Kidney tubule cell (primary cell): ENCODE measurements at regions not wholly inside any gene's neighbourhood (a gene's known extent, or its start where the extent isn't known, plus 50 kb on each side); places are given as distances from the start of the nearest gene placed in this dataset.
"Not testable (repeated sequence)": the region's sequence is repeated elsewhere in the genome, so short reads cannot be mapped to it uniquely, and the experiment has no call there.

Experiments
- DNase-seq: peaks from one replicate; pipeline ENCODE4 v3.0.0-alpha.2; 2018; ENCODE audit warnings: low spot score

GRCh38 chr9:26240020-26240419, 561.8 kb upstream of the TUSC1 start:
- no peak for DNase-seq

DNA sequence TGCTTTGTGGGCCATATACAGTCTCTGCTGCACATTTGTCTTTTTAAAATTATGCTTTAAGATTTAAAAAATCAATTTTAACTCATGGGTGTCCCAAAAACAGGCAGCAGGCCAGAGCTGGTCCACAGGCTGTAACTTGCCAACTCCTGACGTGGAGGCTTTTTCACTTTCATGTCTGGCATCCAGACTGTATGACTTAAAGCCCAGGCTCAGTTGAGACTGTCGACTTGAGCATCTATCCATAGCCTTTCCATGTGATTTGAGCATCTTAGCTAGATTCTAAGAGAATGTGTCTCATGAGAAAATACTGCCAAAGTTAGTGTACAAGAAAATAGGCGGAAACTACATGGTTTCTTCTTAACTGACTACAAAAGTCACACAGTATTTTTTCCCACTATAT, 559.0 kb upstream of the TUSC1 start:
- no peak for DNase-seq

DNA sequence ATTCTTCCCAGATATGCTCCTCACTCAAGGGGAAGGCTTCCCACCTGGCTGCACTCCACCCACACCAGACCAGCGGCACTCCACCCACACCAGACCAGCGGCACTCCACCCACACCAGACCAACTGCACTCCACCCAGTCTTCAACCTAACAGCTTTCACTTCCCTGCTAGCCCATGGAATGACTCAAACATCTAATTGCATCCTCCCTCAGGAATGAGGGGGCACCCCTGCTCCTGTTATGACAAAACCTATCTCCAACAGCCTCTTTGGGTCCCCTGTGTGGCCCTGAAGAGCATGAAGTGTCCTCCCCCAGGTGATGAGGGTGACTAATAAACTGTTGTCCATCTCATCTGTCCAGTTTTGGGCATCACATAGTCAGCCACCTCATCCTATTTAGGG, 556.6 kb upstream of the TUSC1 start:
- DNase-seq, result peak; percentile 41

DNA sequence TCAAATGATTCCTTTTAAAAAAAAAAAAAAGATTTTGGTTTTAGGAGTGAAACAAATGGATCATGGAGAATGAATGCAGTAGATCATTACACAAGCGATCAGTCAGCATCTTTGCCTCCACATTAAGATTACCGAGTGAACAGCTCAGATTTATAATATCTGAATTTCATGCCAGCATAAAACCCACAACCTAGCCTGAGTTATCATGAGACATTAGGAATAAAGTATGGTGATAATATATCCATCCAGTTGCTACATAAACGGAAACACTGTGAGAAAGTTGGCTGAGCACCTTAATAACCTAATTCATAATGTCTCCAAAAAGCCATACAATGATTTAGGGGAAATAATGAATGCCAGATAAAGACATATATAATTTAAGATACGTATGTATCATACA, 553.1 kb upstream of the TUSC1 start:
- no peak for DNase-seq

- DNase-seq, result no peak
Observed at GRCh38 chr9:26229324-26230054, 551.2 kb upstream of the TUSC1 start.

DNA sequence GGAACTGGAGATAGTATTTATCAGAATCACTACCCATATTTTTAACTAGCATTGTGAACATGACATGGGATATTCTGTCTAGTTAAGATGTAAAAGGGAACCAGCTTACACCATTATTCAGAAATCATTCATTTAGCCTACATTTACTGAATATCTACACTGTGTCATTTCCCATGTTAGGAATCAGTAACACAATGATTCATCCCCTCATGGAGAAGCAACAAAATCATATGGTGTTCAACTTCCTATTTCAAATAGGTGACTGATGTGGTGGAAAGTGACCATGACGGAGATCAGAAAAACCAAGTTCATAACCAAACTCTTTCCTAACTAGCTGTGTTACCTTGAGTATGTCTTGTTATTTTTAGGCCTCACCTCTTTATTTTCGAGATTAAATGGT, 550.0 kb upstream of the TUSC1 start:
- DNase-seq, result peak; percentile 58

- DNase-seq, result no peak
Observed at GRCh38 chr9:26221290-26221689, 543.0 kb upstream of the TUSC1 start.

DNA sequence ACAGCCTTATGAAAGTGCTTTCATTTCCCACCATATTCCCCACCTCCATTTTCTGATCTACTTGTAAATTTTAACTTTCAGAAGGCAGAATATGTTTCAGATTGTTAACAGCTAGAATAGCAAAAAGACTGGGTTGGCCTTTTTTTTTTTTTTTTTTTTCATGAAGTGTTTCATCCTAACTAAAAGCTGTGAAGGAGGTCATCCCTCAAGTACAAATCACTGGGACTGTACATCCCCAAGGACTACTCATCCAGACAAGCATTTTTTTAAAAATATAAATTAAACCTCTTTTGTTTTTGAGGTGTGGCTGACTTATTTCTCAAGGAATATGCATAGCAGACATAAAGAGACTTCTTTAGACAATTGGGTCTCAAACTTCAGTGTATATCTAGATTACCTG, 542.1 kb upstream of the TUSC1 start:
- no peak for DNase-seq

DNA sequence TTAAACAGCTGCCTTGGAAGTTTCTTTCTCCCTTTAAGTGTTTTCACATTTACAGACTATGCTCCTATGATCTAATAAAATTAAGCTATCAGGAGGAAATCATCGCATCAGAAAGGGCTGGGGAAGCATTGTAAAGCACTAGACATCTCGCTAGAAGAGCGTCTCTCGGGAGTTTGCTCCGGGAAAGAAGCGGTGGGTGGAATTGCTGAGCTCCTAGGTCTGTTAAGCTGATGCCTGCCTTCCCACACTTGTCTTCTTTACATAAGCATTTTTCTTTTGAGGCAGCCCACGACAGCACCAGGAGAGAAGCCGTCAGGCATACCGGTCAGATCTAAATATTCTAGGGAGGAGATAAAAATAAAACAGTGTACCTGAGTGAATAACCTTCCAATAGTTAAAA, 541.7 kb upstream of the TUSC1 start:
- DNase-seq, result no peak

GRCh38 chr9:26216702-26217101, 538.5 kb upstream of the TUSC1 start:
- no peak for DNase-seq

DNA sequence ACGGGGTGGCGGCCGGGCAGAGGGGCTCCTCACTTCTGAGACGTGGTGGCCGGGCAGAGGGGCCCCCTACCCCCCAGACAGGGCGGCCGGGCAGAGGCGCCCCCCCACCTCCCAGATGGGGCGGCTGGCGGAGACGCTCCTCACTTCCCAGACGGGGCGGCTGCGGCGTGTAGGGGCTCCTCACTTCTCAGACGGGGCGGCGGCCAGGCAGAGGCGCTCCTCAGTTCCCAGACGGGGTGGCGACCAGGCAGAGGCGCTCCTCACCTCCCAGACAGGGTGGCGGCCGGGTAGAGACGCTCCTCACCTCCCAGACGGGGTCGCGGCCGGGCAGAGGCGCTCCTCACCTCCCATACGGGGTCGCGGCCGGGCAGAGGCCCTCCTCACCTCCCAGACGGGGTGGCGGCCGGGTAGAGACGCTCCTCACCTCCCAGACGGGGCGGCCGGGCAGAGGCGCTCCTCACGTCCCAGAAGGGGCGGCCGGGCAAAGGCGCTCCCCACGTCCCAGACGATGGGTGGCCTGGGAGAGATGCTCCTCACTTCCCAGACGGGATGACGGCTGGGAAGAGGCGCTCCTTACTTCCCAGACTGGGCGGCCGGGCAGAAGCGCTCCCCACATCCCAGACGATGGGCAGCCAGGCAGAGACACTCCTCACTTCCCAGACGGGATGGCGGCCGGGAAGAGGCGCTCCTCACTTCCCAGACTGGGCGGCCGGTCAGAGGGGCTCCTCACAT, 536.6 kb upstream of the TUSC1 start:
- not testable (repeated sequence) for DNase-seq

GRCh38 chr9:26210338-26210851, 532.2 kb upstream of the TUSC1 start:
- peak; percentile 13 for DNase-seq

GRCh38 chr9:26205261-26205660, 527.0 kb upstream of the TUSC1 start:
- DNase-seq, result no peak

DNA sequence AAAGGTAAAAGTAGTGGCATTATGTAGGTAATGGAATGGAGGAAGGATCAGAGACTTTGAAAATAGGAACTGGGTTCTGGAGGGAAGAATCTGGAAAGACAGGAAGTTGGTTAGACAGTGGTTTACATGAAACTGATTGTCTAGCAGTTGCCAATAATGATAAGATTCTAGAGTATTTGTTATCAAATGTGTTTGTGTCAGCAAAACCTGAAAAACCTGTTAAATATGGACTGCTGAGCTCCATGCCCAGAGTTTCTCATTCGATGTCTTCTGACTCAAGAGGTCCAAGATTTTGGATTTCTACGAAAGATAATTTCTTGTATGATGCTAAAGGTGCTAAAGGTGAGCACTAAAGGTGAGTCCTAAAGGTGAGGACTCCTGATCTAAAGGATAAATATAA, 515.0 kb upstream of the TUSC1 start:
- no peak for DNase-seq

- DNase-seq, result no peak
Observed at GRCh38 chr9:26191711-26192110, 513.5 kb upstream of the TUSC1 start.

- DNase-seq, result no peak
Observed at GRCh38 chr9:26181836-26182235, 503.6 kb upstream of the TUSC1 start.

- DNase-seq, result no peak
Observed at GRCh38 chr9:26176628-26177027, 498.4 kb upstream of the TUSC1 start.

DNA sequence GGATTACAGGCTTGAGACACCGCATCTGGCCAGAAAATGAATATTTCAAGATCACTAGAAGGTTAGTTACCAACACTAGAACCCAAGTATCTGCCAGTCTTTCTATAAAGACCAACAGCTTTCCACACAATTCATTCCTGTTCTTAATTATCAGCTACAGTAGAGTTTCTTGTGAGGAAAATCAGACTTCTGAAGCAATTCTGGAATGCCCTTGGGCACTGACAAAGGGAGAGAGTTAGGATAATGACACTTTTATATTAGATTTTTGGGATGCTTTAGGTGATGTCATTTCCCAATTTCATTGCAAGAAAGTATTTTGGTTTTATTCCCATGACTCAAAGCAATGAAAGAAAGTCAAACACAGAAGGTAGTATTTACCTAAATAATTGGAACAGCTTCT, 497.0 kb upstream of the TUSC1 start:
- no peak for DNase-seq

GRCh38 chr9:26172301-26172700, 494.1 kb upstream of the TUSC1 start:
- DNase-seq, result peak; percentile 8

DNA sequence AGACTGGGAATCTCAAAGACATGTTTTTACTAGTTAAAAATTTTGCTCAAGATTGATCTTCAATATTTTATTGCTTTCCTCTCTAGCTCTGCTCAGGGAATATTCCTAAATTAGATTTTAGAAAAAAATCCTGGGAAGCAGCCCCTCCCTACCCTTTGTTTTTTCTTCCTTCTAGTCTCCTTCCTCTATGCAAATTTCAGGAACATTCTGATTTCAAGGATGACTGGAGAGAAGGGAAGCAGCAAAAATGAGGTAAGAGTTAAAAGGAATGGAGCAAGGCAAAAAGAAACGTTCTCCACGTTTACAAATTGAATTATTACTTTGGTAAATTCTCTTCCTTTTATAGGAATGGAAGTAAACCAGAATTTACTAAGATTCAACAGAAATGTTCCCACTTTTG, 493.4 kb upstream of the TUSC1 start:
- peak; percentile 31 for DNase-seq

- DNase-seq, result peak; percentile 2
Observed at GRCh38 chr9:26170190-26170589, 491.9 kb upstream of the TUSC1 start.

GRCh38 chr9:26169708-26170107, 491.5 kb upstream of the TUSC1 start:
- peak; percentile 57 for DNase-seq

- DNase-seq, result no peak
Observed at GRCh38 chr9:26166537-26166936, 488.3 kb upstream of the TUSC1 start.

DNA sequence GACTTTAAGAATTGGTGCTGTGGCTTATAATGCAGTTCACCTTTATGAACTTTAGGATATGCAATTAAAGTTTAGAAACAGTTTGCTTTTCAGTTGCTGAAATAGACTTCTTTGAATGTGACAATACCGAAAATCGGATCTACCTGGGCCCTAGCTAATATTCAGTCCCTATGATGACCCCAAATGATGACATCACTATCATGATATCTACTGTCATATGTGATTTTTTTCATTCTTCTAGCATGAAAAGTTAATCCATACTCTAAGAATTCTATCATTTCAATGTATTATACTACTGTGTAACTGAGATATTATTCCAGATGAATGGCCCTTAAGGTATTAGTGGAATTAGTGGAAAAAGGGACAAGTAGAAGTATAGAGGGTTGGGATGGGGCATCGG, 487.2 kb upstream of the TUSC1 start:
- no peak for DNase-seq
